K562 (cell line): ENCODE measurements at regions not wholly inside any gene's neighbourhood (a gene's known extent, or its start where the extent isn't known, plus 50 kb on each side); places are given as distances from the start of the nearest gene placed in this dataset.

Experiments used
- HIVEP1 ChIP-seq: fragments of 250-450 bp; sonication (Bioruptor Pico); IDR thresholded peaks from 2 replicates; pipeline ENCODE4 v1.4.0; 2020; ENCODE audit warnings: mild to moderate bottlenecking
- MTA3 ChIP-seq: fragments of 450-650 bp; formaldehyde crosslinking; IDR thresholded peaks from 2 replicates; pipeline ENCODE4 v1.6.1; 2017; ENCODE audit warnings: mild to moderate bottlenecking, borderline replicate concordance
- TAF15 ChIP-seq: fragments of 200-400 bp; formaldehyde crosslinking; IDR thresholded peaks from 2 replicates; pipeline ENCODE4 v1.6.1; 2017; ENCODE audit warnings: mild to moderate bottlenecking, low read depth, low read length, moderate library complexity
- TEAD1 ChIP-seq, 2 experiments: fragments of 450-650 bp in 1 of 2; sonication (generic) in 1 of 2; formaldehyde crosslinking; IDR thresholded peaks; 2 replicates each; pipeline versions ENCODE4 v1.4.0 to v1.8.0; 2020 to 2022; ENCODE audit warnings: mild to moderate bottlenecking in 2 of 2, missing genetic modification reagents in 1 of 2
- ZNF324 ChIP-seq: fragments of 250-450 bp; sonication (Bioruptor Pico); IDR thresholded peaks from 2 replicates; pipeline ENCODE4 v1.4.0; 2020; ENCODE audit warnings: mild to moderate bottlenecking
- ZNF668 ChIP-seq: fragments of 250-450 bp; sonication (Bioruptor Pico); IDR thresholded peaks from 2 replicates; pipeline ENCODE4 v1.8.0; 2022; ENCODE audit warnings: mild to moderate bottlenecking, inconsistent platforms
- TF ChIP-seq, protein P1 (sequence below): fragments of 250-450 bp; sonication (Bioruptor Pico); IDR thresholded peaks from 2 replicates; pipeline ENCODE4 v1.5.0; 2021; ENCODE audit warnings: mild to moderate bottlenecking, borderline replicate concordance
- TF ChIP-seq, protein P2 (sequence below): sonication (generic); formaldehyde crosslinking; IDR thresholded peaks from 2 replicates; pipeline ENCODE4 v1.8.1; 2023; ENCODE audit warnings: mild to moderate bottlenecking, missing genetic modification reagents
- TF ChIP-seq, protein P3 (sequence below): fragments of 250-450 bp; sonication (Bioruptor Pico); IDR thresholded peaks from 2 replicates; pipeline ENCODE4 v1.5.0; 2021
- TF ChIP-seq, protein P4 (sequence below): fragments of 450-650 bp; formaldehyde crosslinking; IDR thresholded peaks from 2 replicates; pipeline ENCODE4 v1.4.0; 2020; ENCODE audit warnings: mild to moderate bottlenecking
- TF ChIP-seq, protein P5 (sequence below): sonication (generic); formaldehyde crosslinking; IDR thresholded peaks from 2 replicates; pipeline ENCODE4 v1.9.0; 2022; ENCODE audit warnings: mild to moderate bottlenecking, missing genetic modification reagents

DNA sequence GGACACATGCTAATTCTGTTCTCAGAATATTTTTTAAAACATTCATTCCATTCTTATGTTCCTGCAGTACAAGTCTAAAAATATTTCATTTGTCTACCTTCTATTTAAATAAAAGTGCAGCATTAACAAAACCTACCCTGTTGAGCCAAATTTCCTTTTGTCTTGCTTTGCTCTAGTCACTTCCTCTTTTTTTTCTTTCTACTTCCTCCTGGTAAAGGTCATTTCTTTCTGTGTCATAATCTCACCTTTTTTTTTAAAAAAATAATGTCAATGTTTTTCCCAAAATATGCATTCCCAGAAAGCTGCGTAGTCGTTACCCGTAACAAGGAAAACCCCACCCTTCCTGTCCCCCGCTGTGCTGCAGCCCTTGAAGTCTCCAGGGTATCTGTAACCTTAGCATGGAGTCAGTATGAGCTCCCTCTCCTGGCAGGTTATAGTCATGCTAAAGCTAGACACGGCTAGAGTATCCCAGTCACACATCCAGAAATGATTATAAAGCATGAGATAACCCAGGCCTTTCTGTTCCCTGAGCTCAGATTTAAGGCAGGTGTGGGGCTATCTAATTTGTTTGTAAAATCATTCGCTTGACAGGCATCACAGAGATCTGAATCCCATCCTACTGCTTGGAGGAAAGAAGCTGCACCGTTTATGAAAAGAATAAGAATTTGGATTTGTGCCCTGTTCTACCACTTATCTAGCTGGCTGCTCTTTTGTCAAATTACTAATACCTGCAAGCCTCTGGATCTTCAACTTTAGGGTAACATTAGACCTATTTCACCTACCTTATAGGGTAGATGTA is 51.1 kb upstream of the EED start (continued):
- TF ChIP-seq, protein P1, sequence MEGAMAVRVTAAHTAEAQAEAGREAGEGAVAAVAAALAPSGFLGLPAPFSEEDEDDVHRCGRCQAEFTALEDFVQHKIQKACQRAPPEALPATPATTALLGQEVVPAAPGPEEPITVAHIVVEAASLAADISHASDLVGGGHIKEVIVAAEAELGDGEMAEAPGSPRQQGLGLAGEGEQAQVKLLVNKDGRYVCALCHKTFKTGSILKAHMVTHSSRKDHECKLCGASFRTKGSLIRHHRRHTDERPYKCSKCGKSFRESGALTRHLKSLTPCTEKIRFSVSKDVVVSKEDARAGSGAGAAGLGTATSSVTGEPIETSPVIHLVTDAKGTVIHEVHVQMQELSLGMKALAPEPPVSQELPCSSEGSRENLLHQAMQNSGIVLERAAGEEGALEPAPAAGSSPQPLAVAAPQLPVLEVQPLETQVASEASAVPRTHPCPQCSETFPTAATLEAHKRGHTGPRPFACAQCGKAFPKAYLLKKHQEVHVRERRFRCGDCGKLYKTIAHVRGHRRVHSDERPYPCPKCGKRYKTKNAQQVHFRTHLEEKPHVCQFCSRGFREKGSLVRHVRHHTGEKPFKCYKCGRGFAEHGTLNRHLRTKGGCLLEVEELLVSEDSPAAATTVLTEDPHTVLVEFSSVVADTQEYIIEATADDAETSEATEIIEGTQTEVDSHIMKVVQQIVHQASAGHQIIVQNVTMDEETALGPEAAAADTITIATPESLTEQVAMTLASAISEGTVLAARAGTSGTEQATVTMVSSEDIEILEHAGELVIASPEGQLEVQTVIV (CRISPR knock-in tag): no peak
- TF ChIP-seq MTA3 (peak; percentile 73), ZNF668 (CRISPR knock-in tag) (no peak), ZNF324 (CRISPR knock-in tag) (peak; percentile 38; the same call in 1 of the 2 replicates), TAF15 (no peak), HIVEP1 (CRISPR knock-in tag) (no peak), TEAD1 (CRISPR knock-in tag; IDR thresholded peaks at IDR 0.05) (peak; percentile 19 to 83; a peak in 2 of 4 replicates)
- TF ChIP-seq, protein P2, sequence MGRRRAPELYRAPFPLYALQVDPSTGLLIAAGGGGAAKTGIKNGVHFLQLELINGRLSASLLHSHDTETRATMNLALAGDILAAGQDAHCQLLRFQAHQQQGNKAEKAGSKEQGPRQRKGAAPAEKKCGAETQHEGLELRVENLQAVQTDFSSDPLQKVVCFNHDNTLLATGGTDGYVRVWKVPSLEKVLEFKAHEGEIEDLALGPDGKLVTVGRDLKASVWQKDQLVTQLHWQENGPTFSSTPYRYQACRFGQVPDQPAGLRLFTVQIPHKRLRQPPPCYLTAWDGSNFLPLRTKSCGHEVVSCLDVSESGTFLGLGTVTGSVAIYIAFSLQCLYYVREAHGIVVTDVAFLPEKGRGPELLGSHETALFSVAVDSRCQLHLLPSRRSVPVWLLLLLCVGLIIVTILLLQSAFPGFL (CRISPR knock-in tag): no peak
- TF ChIP-seq, protein P3, sequence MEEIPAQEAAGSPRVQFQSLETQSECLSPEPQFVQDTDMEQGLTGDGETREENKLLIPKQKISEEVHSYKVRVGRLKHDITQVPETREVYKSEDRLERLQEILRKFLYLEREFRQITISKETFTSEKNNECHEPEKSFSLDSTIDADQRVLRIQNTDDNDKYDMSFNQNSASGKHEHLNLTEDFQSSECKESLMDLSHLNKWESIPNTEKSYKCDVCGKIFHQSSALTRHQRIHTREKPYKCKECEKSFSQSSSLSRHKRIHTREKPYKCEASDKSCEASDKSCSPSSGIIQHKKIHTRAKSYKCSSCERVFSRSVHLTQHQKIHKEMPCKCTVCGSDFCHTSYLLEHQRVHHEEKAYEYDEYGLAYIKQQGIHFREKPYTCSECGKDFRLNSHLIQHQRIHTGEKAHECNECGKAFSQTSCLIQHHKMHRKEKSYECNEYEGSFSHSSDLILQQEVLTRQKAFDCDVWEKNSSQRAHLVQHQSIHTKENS: no peak
- TF ChIP-seq, protein P4, sequence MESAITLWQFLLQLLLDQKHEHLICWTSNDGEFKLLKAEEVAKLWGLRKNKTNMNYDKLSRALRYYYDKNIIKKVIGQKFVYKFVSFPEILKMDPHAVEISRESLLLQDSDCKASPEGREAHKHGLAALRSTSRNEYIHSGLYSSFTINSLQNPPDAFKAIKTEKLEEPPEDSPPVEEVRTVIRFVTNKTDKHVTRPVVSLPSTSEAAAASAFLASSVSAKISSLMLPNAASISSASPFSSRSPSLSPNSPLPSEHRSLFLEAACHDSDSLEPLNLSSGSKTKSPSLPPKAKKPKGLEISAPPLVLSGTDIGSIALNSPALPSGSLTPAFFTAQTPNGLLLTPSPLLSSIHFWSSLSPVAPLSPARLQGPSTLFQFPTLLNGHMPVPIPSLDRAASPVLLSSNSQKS: no peak
- TF ChIP-seq, protein P5, sequence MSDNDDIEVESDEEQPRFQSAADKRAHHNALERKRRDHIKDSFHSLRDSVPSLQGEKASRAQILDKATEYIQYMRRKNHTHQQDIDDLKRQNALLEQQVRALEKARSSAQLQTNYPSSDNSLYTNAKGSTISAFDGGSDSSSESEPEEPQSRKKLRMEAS (CRISPR knock-in tag): no peak
